GM12865 (cell line): ENCODE measurements at regions not wholly inside any gene's neighbourhood (a gene's known extent, or its start where the extent isn't known, plus 50 kb on each side); places are given as distances from the start of the nearest gene placed in this dataset.
"Not testable (repeated sequence)": the region's sequence is repeated elsewhere in the genome, so short reads cannot be mapped to it uniquely, and the experiment has no call there.

Experiments
- DNase-seq: peaks from one replicate; pipeline ENCODE4 v3.0.0; 2010; ENCODE audit warnings: low read depth
- H3K4me3 ChIP-seq: 2 replicates; pipeline ENCODE4 v1.5.1; 2011; ENCODE audit warnings: mild to moderate bottlenecking, low read depth, low read length, control low read depth
- TF ChIP-seq, protein P1 (sequence below): IDR thresholded peaks from 2 replicates; pipeline ENCODE4 v1.5.1; 2011; ENCODE audit warnings: low read length, control low read depth, low read depth, inconsistent platforms; ENCODE audit not compliant: insufficient read depth; ENCODE audit errors: missing control alignments

DNA sequence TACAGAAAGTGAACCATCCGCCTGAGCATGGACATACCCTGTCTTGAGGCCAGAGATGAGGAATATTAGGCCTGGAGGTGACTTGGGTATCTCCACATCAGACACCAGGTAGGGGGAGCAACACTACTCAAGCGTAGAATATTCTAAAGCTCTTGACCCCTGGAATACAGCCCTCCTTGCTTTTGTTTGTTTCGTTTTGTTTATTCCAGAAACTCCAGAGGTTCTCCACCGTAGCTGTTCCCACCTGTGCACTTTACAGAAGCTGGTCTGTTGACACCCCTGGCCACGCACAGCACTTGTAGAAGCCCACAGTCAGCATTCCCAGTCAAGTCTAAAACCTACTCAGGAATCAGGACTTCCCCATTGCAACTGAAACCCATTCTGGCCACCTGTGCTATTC, 139.6 kb upstream of the NEBL start:
- no peak overlapping the region for H3K4me3 ChIP-seq
- TF ChIP-seq, protein P1, sequence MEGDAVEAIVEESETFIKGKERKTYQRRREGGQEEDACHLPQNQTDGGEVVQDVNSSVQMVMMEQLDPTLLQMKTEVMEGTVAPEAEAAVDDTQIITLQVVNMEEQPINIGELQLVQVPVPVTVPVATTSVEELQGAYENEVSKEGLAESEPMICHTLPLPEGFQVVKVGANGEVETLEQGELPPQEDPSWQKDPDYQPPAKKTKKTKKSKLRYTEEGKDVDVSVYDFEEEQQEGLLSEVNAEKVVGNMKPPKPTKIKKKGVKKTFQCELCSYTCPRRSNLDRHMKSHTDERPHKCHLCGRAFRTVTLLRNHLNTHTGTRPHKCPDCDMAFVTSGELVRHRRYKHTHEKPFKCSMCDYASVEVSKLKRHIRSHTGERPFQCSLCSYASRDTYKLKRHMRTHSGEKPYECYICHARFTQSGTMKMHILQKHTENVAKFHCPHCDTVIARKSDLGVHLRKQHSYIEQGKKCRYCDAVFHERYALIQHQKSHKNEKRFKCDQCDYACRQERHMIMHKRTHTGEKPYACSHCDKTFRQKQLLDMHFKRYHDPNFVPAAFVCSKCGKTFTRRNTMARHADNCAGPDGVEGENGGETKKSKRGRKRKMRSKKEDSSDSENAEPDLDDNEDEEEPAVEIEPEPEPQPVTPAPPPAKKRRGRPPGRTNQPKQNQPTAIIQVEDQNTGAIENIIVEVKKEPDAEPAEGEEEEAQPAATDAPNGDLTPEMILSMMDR: no peak
- no peak for DNase-seq

DNA sequence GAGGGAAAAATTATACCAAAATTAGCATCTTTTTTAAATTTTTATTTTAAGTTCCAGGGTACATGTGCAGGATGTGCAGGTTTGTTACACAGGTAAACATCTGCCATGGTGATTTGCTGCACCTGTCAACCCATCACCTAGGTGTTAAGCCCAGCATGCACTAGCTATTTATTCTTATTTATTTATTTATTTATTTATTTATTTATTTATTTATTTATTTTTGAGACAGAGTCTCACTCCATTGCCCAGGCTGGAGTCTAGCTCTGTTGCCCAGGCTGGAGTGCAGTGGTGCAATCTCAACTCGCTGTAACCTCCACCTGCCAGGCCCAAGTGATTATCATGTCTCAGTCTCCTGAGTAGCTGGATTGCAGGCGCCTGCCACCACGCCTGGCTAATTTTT, 137.7 kb upstream of the NEBL start:
- DNase-seq, H3K4me3 ChIP-seq: not testable (repeated sequence)

DNA sequence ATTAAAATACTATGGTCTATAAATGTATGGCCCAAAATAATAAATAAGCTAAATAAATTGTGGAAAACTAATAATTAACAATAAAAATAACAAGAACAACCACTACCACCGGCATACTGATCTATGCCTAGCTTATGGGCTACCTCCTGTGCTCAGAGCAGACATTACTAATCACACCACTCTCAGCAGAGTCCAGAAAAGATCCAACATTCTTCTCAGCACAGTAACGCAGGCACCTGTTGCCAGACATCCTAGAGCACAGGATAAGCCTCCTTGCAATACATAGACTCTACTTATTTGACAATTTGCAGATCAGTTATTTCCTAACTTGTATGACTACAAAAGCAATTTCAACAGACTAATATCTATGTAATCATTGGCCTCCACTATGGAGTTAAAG, 137.1 kb upstream of the NEBL start:
- DNase-seq: no peak
- TF ChIP-seq, protein P1: no peak
- no peak overlapping the region for H3K4me3 ChIP-seq

DNA sequence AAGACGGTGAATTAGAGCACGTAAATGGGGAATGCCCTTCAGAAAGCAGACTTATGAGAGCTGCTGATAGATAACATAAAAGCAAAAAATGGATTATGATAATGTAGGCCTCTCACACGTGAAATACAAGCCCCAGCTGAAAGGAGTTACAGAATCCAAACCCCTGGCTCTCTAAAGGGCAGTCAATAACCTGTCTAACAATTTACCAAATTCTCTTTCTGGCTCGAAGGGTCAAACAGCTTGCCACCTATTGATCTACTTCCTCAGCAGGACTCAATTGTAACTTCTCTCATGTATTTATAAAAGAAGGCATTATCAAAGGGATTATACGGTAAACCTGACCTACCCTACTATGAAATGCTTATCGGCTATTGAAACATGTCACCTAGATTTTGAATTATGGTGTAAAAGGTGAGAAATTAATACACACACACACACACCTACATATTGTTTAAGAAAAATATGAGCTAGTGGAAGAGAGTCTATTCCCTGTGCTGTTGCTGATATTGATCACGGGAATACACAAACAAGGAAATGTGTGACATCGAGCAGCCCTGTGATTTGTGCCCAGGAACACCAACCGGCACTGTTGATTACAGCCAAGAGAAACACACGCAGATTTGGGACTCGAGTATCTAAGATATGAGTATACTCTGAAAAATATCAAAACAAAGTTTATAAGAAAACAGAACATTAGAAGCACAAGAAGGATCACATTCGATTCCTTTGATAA, 135.6 kb upstream of the NEBL start:
- H3K4me3 ChIP-seq: no peak overlapping the region
- DNase-seq: no peak
- TF ChIP-seq, protein P1: no peak

DNA sequence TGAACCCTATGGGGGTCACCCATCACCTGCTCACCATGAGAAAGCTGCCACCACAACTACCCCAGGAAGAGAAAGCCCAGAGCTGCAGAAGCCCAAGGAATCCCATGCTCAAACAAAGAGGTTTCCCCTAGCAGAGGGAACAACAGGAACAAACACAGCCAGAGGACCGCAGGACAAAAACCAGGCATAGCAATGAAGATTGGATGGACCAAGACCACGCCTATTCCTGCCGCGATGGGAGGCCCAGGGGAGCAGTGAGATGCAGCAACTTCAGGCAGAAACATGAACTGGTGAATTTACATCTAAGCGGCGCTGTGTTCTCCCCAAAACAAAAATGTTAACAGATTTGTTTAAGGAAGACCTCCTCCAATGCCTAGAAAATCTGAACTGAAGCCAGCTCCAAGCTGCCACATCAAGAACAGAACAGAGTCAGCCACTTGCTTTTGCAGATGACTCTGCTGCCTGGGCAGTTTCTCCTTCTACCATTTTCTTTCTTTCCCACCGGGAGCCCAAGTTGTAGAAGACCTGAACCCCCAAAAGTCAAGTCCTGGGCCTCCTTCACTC, 134.2 kb upstream of the NEBL start:
- DNase-seq: no peak
- TF ChIP-seq, protein P1: no peak
- no peak overlapping the region for H3K4me3 ChIP-seq

DNA sequence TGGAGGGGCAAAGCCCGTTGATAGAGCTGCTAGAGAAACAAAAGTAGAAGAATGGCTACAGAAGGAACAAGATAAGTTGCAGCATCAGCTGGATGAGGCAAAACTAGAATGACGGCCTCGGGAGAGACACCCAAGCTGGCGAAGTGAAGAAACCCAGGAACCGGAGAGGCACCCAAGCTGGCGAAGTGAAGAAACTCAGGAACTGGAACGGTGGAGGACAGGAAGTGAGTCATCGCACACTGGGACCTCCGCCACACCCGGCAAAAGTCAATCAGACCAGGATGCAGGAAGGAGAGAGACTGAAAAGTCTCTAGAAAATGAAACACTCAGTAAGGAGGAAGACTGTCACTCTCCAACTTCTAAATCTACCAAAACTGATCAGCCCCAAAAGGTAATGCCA, 133.0 kb upstream of the NEBL start:
- no peak overlapping the region for H3K4me3 ChIP-seq
- no peak for DNase-seq
- TF ChIP-seq, protein P1: no peak

DNA sequence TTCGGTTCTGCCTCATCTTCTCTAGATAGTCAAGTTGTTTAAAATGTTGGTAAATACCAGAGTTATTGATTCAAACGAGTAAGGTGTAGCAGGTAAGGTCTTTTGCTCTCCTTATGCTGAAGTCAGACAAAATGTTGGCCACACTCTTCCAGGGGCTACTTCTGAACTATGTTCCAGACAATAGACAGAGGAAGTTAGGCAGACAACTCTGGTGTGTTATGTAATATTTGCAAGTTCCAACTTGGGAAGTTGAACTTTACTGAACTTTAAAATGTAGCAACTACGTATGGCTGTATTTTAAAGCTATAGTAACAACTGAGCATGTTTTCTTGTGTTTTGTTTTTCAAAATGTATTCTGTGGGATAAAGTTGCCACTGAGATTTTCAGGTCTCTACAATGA, 125.7 kb upstream of the NEBL start:
- H3K4me3 ChIP-seq: no peak overlapping the region
- TF ChIP-seq, protein P1: no peak
- no peak for DNase-seq
